GM18951 (cell line): ENCODE measurements at regions not wholly inside any gene's neighbourhood (a gene's known extent, or its start where the extent isn't known, plus 50 kb on each side); places are given as distances from the start of the nearest gene placed in this dataset.

ENCODE experiments used
- POLR2A ChIP-seq: IDR thresholded peaks from 4 replicates; pipeline ENCODE4 v1.6.1; 2011; ENCODE audit warnings: mild to moderate bottlenecking; ENCODE audit not compliant: insufficient read length, insufficient read depth; ENCODE audit errors: extremely low read depth
- in situ Hi-C: fragments of 300-500 bp; cut with MboI; formaldehyde crosslinking; loops from one replicate; pipeline ENCODE4 v1.12.0; 2022; ENCODE audit warnings: low sequenced_read_pairs, mixed read lengths, inconsistent platforms; ENCODE audit not compliant: unreplicated experiment

GRCh38 chr15:37820380-37821128, 113.9 kb upstream of the TMCO5A start:
- in situ Hi-C loops: no loop called here
- TF ChIP-seq POLR2A: no peak

- in situ Hi-C loops: no loop called here
- no peak for TF ChIP-seq POLR2A
These were observed 110.7 kb upstream of the TMCO5A start for GRCh38 chr15:37823601-37824275.

- in situ Hi-C loops: no loop called here
- no peak for TF ChIP-seq POLR2A
These were observed 109.6 kb upstream of the TMCO5A start for GRCh38 chr15:37824717-37825382.

GRCh38 chr15:37837276-37837675, 97.2 kb upstream of the TMCO5A start:
- in situ Hi-C loops: no loop called here
- no peak for TF ChIP-seq POLR2A

- in situ Hi-C loops: no loop called here
These were observed 86.7 kb upstream of the TMCO5A start for GRCh38 chr15:37847776-37848175.

GRCh38 chr15:37856109-37856508, 78.3 kb upstream of the TMCO5A start:
- TF ChIP-seq POLR2A: no peak
- in situ Hi-C loops: no loop called here

More at GRCh38 chr15:37847776-37848175, 86.7 kb upstream of the TMCO5A start:
- TF ChIP-seq POLR2A: no peak

GRCh38 chr15:37860896-37861295, 73.5 kb upstream of the TMCO5A start:
- in situ Hi-C loops: no loop called here
- TF ChIP-seq POLR2A: no peak

GRCh38 chr15:37865687-37866086, 68.8 kb upstream of the TMCO5A start:
- TF ChIP-seq POLR2A: no peak
- in situ Hi-C loops: no loop called here

- TF ChIP-seq POLR2A: no peak
- in situ Hi-C loops: no loop called here
These were observed 63.7 kb upstream of the TMCO5A start for GRCh38 chr15:37870711-37871110.

GRCh38 chr15:37872661-37873060, 61.8 kb upstream of the TMCO5A start:
- no peak for TF ChIP-seq POLR2A
- in situ Hi-C loops: no loop called here

- no peak for TF ChIP-seq POLR2A
- in situ Hi-C loops: no loop called here
These were observed 61.1 kb upstream of the TMCO5A start for GRCh38 chr15:37873336-37873735.

GRCh38 chr15:37876900-37877299, 57.5 kb upstream of the TMCO5A start:
- TF ChIP-seq POLR2A: no peak
- in situ Hi-C loops: loop anchor here (25.0 kb wide), 2 partner anchors 990 to 1365 kb away; no protein-coding TSS in a partner anchor
